ENCODE measurements at regions not wholly inside any gene's neighbourhood (a gene's known extent, or its start where the extent isn't known, plus 50 kb on each side); places are given as distances from the start of the nearest gene placed in this dataset.
"Not testable (repeated sequence)": the region's sequence is repeated elsewhere in the genome, so short reads cannot be mapped to it uniquely, and the experiment has no call there.

- WGBS, 3 donors: 50 to 62% (median 60%) methylated on average over 1 of the region's 1 CpG
Observed at GRCh38 chr3:33936921-33937525, 138.6 kb downstream of the PDCD6IP start.

GRCh38 chr3:33937628-33938027, 139.2 kb downstream of the PDCD6IP start:
- H3K9me3 ChIP-seq (ENCODE audit: control insufficient read depth in 2 of 2, insufficient read depth in 1 of 2, low read depth in 1 of 2, low read length in 1 of 2): no peaks in the 10 kb centered on the region
- H3K36me3 ChIP-seq (ENCODE audit: control insufficient read depth in 3 of 3, insufficient read depth in 2 of 3, low read depth in 1 of 3, low read length in 3 of 3): no peaks in the 10 kb centered on the region
- no peak overlapping the region for H3K27ac ChIP-seq (ENCODE audit: low read depth in 1 of 3, low read length in 2 of 3)
- FAIRE-seq (no peak), DNase-seq (no peak)
- no peaks in the 10 kb centered on the region for H3K4me1 ChIP-seq (ENCODE audit: control insufficient read depth in 3 of 3, insufficient read depth in 2 of 3, low read depth in 1 of 3, low read length in 2 of 3)
- 80 to 86% (median 83%) methylated on average over 1 of the region's 1 CpG for WGBS, 3 donors
- H3K4me3 ChIP-seq (ENCODE audit: low read depth in 1 of 3, low read length in 3 of 3): no peak overlapping the region
- H3K27me3 ChIP-seq (ENCODE audit: control insufficient read depth in 3 of 3, insufficient read depth in 3 of 3, low read length in 3 of 3): peaks cover 0 to 3% (median 0%) of the 10 kb centered on the region in 3 donors

More at GRCh38 chr3:33936921-33937525, 138.6 kb downstream of the PDCD6IP start:
- FAIRE-seq: no peak
- Histone ChIP-seq H3K27ac (ENCODE audit: low read depth in 1 of 3, low read length in 2 of 3) (no peak overlapping the region), H3K27me3 (ENCODE audit: control insufficient read depth in 3 of 3, insufficient read depth in 3 of 3, low read length in 3 of 3) (peaks cover 0 to 3% (median 0%) of the 10 kb centered on the region in 3 donors), H3K4me3 (ENCODE audit: low read depth in 1 of 3, low read length in 3 of 3) (no peak overlapping the region), H3K36me3 (ENCODE audit: control insufficient read depth in 3 of 3, insufficient read depth in 2 of 3, low read depth in 1 of 3, low read length in 3 of 3) (no peaks in the 10 kb centered on the region), H3K4me1 (ENCODE audit: control insufficient read depth in 3 of 3, insufficient read depth in 2 of 3, low read depth in 1 of 3, low read length in 2 of 3) (no peaks in the 10 kb centered on the region), H3K9me3 (ENCODE audit: control insufficient read depth in 2 of 2, insufficient read depth in 1 of 2, low read depth in 1 of 2, low read length in 1 of 2) (no peaks in the 10 kb centered on the region)
- no peak for DNase-seq

- DNase-seq (no peak), FAIRE-seq (no peak)
- Histone ChIP-seq H3K4me1 (ENCODE audit: control insufficient read depth in 3 of 3, insufficient read depth in 2 of 3, low read depth in 1 of 3, low read length in 2 of 3) (no peaks in the 10 kb centered on the region), H3K4me3 (ENCODE audit: low read depth in 1 of 3, low read length in 3 of 3) (no peak overlapping the region), H3K36me3 (ENCODE audit: control insufficient read depth in 3 of 3, insufficient read depth in 2 of 3, low read depth in 1 of 3, low read length in 3 of 3) (no peaks in the 10 kb centered on the region), H3K9me3 (ENCODE audit: control insufficient read depth in 2 of 2, insufficient read depth in 1 of 2, low read depth in 1 of 2, low read length in 1 of 2) (no peaks in the 10 kb centered on the region), H3K27me3 (ENCODE audit: control insufficient read depth in 3 of 3, insufficient read depth in 3 of 3, low read length in 3 of 3) (peaks cover 0 to 3% (median 0%) of the 10 kb centered on the region in 3 donors), H3K27ac (ENCODE audit: low read depth in 1 of 3, low read length in 2 of 3) (no peak overlapping the region)
- 59 to 68% (median 63%) methylated on average over 5 of the region's 5 CpGs for WGBS, 3 donors
Observed at GRCh38 chr3:33940149-33940548, 141.7 kb downstream of the PDCD6IP start.

- H3K36me3 ChIP-seq (ENCODE audit: control insufficient read depth in 3 of 3, insufficient read depth in 2 of 3, low read depth in 1 of 3, low read length in 3 of 3): no peaks in the 10 kb centered on the region
- H3K27ac ChIP-seq (ENCODE audit: low read depth in 1 of 3, low read length in 2 of 3): no peak overlapping the region
- no peak for DNase-seq
- no peak overlapping the region for H3K4me3 ChIP-seq (ENCODE audit: low read depth in 1 of 3, low read length in 3 of 3)
- no peaks in the 10 kb centered on the region for H3K4me1 ChIP-seq (ENCODE audit: control insufficient read depth in 3 of 3, insufficient read depth in 2 of 3, low read depth in 1 of 3, low read length in 2 of 3)
- no peaks in the 10 kb centered on the region for H3K9me3 ChIP-seq (ENCODE audit: control insufficient read depth in 2 of 2, insufficient read depth in 1 of 2, low read depth in 1 of 2, low read length in 1 of 2)
- WGBS, 3 donors: 72 to 75% (median 75%) methylated on average over 4 of the region's 4 CpGs
- no peak for FAIRE-seq
- peaks cover 0 to 3% (median 0%) of the 10 kb centered on the region in 3 donors for H3K27me3 ChIP-seq (ENCODE audit: control insufficient read depth in 3 of 3, insufficient read depth in 3 of 3, low read length in 3 of 3)
Observed at GRCh38 chr3:33940736-33941135, 142.3 kb downstream of the PDCD6IP start.

- Histone ChIP-seq H3K27ac (ENCODE audit: low read depth in 1 of 3, low read length in 2 of 3) (no peak overlapping the region), H3K9me3 (ENCODE audit: control insufficient read depth in 2 of 2, insufficient read depth in 1 of 2, low read depth in 1 of 2, low read length in 1 of 2) (no peaks in the 10 kb centered on the region), H3K4me3 (ENCODE audit: low read depth in 1 of 3, low read length in 3 of 3) (no peak overlapping the region), H3K27me3 (ENCODE audit: control insufficient read depth in 3 of 3, insufficient read depth in 3 of 3, low read length in 3 of 3) (peaks cover 0 to 3% (median 0%) of the 10 kb centered on the region in 3 donors), H3K4me1 (ENCODE audit: control insufficient read depth in 3 of 3, insufficient read depth in 2 of 3, low read depth in 1 of 3, low read length in 2 of 3) (no peaks in the 10 kb centered on the region), H3K36me3 (ENCODE audit: control insufficient read depth in 3 of 3, insufficient read depth in 2 of 3, low read depth in 1 of 3, low read length in 3 of 3) (no peaks in the 10 kb centered on the region)
- DNase-seq (no peak), FAIRE-seq (no peak)
- 63 to 89% (median 78%) methylated on average over 1 of the region's 1 CpG for WGBS, 3 donors
Observed at GRCh38 chr3:33941804-33942203, 143.4 kb downstream of the PDCD6IP start.

GRCh38 chr3:33942483-33943150, 144.2 kb downstream of the PDCD6IP start:
- peaks cover 0 to 3% (median 0%) of the 10 kb centered on the region in 3 donors for H3K27me3 ChIP-seq (ENCODE audit: control insufficient read depth in 3 of 3, insufficient read depth in 3 of 3, low read length in 3 of 3)
- H3K9me3 ChIP-seq (ENCODE audit: control insufficient read depth in 2 of 2, insufficient read depth in 1 of 2, low read depth in 1 of 2, low read length in 1 of 2): no peaks in the 10 kb centered on the region
- no peaks in the 10 kb centered on the region for H3K36me3 ChIP-seq (ENCODE audit: control insufficient read depth in 3 of 3, insufficient read depth in 2 of 3, low read depth in 1 of 3, low read length in 3 of 3)
- FAIRE-seq (no peak), DNase-seq (no peak)
- no peaks in the 10 kb centered on the region for H3K4me1 ChIP-seq (ENCODE audit: control insufficient read depth in 3 of 3, insufficient read depth in 2 of 3, low read depth in 1 of 3, low read length in 2 of 3)
- no peak overlapping the region for H3K27ac ChIP-seq (ENCODE audit: low read depth in 1 of 3, low read length in 2 of 3)
- H3K4me3 ChIP-seq (ENCODE audit: low read depth in 1 of 3, low read length in 3 of 3): no peak overlapping the region
- 81 to 87% (median 86%) methylated on average over 4 of the region's 4 CpGs for WGBS, 3 donors

- H3K4me1 ChIP-seq (ENCODE audit: control insufficient read depth in 3 of 3, insufficient read depth in 2 of 3, low read depth in 1 of 3, low read length in 2 of 3): no peaks in the 10 kb centered on the region
- no peak for FAIRE-seq
- H3K36me3 ChIP-seq (ENCODE audit: control insufficient read depth in 3 of 3, insufficient read depth in 2 of 3, low read depth in 1 of 3, low read length in 3 of 3): no peaks in the 10 kb centered on the region
- peaks cover 0 to 3% (median 0%) of the 10 kb centered on the region in 3 donors for H3K27me3 ChIP-seq (ENCODE audit: control insufficient read depth in 3 of 3, insufficient read depth in 3 of 3, low read length in 3 of 3)
- H3K4me3 ChIP-seq (ENCODE audit: low read depth in 1 of 3, low read length in 3 of 3): no peak overlapping the region
- no peaks in the 10 kb centered on the region for H3K9me3 ChIP-seq (ENCODE audit: control insufficient read depth in 2 of 2, insufficient read depth in 1 of 2, low read depth in 1 of 2, low read length in 1 of 2)
- no peak for DNase-seq
- no peak overlapping the region for H3K27ac ChIP-seq (ENCODE audit: low read depth in 1 of 3, low read length in 2 of 3)
Observed at GRCh38 chr3:33943277-33943676, 144.8 kb downstream of the PDCD6IP start.

GRCh38 chr3:33946612-33947011, 148.2 kb downstream of the PDCD6IP start:
- not testable (repeated sequence) for H3K27me3 ChIP-seq (ENCODE audit: control insufficient read depth in 3 of 3, insufficient read depth in 3 of 3, low read length in 3 of 3); FAIRE-seq; H3K4me3 ChIP-seq (ENCODE audit: low read depth in 1 of 3, low read length in 3 of 3); H3K9me3 ChIP-seq (ENCODE audit: control insufficient read depth in 2 of 2, insufficient read depth in 1 of 2, low read depth in 1 of 2, low read length in 1 of 2); H3K36me3 ChIP-seq (ENCODE audit: control insufficient read depth in 3 of 3, insufficient read depth in 2 of 3, low read depth in 1 of 3, low read length in 3 of 3); H3K27ac ChIP-seq (ENCODE audit: low read depth in 1 of 3, low read length in 2 of 3); DNase-seq; H3K4me1 ChIP-seq (ENCODE audit: control insufficient read depth in 3 of 3, insufficient read depth in 2 of 3, low read depth in 1 of 3, low read length in 2 of 3)

Data from small intestine (tissue), 7 donors.